T1000 (cell line): ENCODE measurements at regions not wholly inside any gene's neighbourhood (a gene's known extent, or its start where the extent isn't known, plus 50 kb on each side); places are given as distances from the start of the nearest gene placed in this dataset.

Experiments
- DNase-seq: peaks from one replicate; lab custom pipeline; 2025; ENCODE audit warnings: mixed read lengths; lab: John Stamatoyannopoulos, UW

DNA sequence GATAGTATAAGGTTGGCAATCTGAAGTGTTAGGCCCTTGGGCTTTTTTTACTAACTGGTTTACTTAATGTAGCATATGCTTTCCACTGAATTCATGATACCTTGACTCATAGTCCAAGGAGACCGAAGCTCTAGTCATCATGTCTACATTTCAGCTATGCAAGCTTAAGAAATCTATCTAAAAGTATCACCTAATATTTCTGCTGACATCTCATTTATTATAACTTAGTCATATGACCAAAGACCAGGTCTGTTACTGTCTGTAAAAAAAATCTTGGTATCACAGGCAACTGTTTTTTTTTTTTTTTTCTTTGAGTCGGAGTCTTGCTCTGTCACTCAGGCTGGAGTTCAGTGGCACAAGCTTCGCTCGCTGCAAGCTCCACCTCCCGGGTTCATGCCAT, 814.0 kb upstream of the NDST4 start:
- DNase-seq = no peak

DNA sequence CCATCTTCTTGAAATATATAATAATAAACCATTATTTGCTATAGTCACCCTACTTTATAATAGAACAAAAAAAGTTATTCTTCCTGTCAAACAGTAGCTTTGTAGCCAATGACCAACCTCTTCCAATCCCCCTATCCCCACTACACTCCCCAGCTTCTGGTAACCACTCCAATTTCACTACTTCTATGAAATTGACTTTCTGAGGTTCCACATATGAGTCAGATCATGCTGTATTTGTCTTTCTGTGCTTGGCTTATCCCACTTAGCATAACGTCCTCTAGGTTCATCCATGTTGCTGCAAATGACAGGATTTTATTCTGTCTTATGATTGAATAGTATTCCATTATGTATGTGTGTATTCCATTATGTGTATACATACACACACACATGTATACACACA, 809.7 kb upstream of the NDST4 start:
- DNase-seq = no peak

DNA sequence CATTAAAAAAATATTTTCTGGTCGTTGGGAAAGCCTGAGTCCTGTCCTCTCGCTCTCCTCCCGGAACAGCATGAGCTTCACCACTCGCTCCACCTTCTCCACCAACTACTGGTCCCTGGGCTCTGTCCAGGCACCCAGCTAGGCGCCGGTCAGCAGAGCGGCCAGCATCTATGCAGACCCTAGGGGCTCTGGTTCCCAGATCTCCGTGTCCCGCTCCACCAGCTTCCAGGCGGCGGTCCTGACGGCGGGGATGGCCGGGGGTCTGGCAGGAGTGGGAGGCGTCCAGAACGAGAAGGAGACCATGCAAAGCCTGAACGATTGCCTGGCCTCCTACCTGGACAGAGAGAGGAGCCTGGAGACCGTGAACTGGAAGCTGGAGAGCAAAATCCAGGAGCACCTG, 807.2 kb upstream of the NDST4 start:
- no peak for DNase-seq

DNA sequence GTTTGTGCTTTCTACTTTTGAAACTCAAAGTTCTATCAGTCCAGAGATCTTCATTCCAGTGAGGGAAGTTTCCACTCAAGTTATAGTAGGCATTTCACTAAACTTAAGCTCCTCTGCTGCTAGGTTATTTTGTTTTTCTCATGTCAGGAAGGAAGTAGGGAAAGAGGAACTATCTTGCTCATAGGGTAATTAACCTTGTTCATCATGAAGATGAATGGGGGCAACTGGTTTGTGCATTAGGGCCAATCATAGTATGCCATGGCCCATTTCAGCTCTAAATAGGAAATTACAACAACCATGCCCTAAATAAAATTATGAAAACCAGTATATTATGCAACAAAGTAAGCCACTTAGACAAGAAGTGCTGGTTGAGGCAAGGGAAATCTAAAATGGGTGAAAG, 804.7 kb upstream of the NDST4 start:
- no peak for DNase-seq

DNA sequence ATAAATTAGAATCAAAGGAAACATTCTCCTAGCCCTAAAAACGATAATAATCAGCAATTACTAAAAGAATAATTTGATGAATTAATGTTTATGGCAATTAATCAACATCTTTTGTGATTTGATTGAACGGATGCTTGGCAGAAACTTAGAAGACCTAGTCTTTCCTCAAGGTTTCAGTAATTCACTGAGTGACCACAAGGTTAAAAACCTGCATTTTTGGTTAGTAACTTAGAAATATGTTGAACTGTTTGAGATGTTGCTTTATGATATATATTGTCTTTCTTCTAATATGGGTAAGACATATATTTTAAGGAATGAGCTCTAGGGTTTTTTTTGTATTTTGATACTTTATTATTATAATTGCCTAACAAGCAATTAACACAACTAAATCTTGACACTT, 793.0 kb upstream of the NDST4 start:
- no peak for DNase-seq

DNA sequence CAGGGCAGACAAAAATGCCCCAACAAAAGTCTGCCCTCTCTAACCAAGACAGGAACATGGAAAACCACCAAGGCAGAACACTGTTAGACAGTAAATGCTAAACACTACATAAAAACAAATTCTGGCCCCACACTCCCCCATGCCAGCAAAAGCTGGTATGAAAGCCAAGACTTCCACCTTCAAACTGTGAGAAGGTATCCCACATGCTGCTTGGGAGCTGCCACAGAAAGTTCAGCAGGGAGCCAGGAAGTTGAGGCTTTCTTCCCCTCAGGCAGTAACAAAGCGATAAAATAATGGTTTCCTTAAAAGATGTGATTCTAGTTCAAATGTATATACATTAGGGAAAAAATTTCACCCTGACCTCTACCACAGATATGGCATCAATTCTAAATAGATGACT, 770.4 kb upstream of the NDST4 start:
- DNase-seq = no peak

DNA sequence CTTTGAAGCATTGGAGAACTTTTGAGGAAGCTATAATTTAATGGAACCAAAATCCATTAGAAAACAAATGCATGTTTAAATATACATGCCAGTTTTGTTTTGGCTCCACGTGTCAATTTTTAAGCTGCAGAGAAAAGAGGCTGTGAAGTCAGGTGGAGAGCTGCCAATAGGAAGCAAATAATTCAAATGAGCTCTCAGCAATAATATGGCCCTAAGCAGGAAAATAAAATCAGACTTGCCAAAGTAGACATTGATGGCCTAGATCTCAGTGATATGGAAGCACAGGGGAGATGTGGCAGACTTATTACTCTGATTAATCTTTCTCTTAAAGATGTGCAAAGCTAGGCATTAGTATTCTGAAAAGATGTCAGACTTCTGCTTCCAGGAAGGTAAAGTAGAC, 769.8 kb upstream of the NDST4 start:
- no peak for DNase-seq

DNA sequence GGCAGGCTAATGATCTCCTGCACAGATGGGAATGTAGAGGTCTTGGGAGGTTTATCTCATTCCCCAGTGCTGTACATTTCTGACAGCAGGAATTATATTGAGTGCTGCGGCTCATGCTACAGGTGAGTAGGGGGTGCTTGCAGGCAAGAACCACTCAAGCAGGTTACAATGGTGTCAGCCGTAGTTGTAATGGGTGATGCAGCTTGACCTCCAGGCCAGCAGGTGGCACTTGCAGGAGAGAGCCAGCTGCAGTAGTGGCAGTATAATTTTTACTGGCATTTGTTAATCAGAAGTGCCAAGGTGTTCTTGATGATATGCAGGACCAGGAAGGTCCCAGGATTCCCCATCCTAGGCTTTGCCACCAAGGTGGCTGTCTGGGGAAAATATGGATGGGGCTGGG, 759.6 kb upstream of the NDST4 start:
- DNase-seq = no peak

DNA sequence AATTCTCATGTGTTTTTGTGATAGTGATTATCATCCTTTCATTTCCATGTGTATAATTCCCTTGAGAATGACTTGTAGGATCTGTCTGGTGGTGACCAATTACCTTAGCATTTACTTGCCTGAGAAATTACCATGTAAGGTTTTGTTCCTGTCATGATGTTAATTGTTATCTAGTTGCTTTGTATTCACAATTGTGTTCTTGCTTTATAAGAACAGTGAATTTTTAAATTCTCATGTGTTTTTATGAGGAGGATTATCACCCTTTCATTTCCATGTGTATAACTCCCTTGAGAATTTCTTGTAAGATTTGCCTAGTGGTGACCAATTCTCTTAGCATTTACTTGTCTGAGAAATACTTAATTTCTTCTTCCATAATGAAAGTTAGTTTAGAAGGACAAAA, 758.2 kb upstream of the NDST4 start:
- DNase-seq = no peak

DNA sequence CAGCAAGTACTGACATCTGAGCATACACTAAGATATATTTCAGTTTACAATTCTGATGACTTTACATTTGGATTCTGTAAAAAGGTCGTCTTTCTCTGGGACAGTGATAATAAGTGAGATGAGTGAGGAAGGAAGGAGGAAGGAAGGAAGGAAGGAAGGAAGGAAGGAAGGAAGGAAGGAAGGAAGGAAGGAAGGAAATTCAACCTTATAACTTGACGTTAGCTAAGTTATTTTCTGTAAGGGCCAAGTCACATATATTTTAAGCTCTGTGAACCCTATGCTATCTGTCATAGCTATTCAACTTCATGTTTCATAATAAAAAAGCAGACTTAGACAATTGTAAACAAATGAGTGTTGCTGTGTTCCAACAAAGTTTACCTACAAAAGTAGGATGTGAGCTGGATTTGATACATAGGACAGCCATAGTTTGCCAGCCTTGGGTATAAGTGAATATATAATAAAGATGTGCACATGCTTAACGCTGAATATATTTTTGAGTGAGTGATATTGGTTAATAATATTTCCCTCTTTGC, 753.0 kb upstream of the NDST4 start:
- DNase-seq = no peak

DNA sequence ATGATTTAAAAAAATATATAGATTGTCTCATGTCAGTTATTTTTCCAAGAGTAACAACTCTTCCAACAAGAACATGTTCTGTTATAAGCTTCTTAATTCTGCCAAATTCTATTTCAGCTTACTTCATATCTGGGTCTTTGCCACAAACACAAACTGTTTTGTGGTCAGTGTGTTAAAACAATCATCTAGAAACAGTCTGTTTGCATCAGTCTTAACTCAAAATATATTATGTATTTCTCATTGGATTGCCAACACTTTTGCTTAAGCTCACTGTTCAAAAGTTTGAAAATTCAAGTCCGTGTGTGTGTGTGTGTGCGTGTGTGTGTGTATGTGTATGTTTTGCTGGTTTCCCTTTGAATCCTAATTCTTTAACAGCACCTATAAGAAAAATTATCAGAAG, 752.3 kb upstream of the NDST4 start:
- no peak for DNase-seq

DNA sequence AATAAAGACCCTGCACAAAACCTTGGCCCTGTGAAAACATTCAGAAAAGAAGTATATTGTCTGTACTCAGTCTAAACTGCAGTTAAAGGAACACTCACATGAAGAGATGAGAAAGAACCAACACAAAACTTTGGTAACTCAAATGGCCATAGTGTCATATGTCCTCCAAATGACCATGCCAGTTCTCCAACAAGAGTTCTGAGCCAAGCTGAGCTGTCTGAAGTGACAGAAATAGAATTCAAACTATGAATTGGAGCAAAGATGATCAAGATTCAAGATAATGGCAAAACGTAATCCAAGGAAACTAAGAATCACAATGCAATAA, 739.3 kb upstream of the NDST4 start:
- DNase-seq = no peak

DNA sequence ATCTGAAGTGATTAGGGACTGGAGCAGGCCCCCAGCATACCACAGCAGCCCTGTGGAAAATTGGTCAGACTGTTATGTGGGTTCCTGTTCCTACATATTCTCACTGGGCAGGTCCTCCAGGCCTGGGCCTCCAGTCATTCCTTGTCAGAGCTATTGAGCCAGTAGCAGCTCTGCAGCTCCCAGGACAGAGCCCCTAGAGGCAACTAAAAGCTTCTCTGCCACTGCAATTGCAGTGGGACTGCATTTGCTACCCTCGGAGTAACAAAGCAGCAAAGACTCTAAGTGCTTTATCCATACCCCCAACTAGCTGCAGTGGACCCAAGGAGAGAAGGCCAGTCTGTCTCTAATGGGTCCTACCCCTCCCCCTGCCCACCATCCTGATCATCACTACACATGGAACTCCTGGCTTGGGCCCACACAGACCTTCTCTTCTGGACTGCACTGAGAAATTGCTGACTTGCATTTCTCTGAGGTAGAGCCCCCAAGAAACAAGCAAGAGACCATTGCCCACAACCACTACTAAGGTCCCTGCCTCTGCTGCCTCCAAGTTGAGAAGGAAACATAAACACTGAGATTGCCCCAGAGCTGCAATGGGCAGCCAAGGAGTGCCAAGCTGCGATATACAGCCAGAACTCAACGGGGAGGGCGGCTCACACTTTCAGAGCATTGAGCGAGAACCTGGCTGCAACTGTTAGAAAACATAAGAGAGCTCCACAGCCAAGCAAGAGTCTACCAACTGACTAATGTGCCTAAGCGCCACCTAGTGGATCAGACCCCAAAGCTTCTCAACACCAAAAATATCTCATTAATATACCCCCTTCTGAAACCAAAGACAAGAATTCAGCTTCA, 738.7 kb upstream of the NDST4 start:
- DNase-seq = no peak

DNA sequence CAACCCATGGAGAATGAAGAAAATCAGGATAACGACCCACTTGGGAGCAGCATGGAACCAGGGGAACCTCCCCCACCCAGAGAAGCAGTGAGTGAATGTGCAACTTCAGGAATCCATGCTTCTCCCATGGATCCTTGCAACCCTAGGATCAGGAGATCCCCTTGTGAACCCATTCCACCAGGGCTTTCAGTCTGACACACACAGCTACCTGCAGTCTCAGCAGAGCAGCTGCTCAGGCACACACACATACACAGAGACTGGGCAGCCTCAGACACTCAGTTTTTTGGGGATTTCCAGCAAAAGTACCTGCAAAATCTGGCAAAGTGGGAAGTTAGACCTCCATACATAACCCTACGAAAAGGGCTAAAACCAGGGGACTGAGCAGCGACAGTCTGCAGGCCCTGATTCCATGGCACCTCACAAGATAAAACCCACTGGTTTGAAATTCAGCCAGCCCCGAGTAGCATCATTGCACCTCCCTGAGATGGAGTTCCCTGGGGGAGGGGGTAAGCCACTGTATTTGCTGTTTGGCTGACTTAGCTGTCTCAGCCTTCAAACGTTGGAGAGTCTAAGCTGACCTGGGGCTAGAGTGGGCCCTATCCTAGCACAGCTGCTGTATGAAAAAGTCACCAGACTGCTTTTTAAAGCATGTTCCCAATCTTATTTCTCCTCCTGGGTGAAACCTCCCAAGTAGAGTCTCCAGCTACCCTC, 737.5 kb upstream of the NDST4 start:
- no peak for DNase-seq

DNA sequence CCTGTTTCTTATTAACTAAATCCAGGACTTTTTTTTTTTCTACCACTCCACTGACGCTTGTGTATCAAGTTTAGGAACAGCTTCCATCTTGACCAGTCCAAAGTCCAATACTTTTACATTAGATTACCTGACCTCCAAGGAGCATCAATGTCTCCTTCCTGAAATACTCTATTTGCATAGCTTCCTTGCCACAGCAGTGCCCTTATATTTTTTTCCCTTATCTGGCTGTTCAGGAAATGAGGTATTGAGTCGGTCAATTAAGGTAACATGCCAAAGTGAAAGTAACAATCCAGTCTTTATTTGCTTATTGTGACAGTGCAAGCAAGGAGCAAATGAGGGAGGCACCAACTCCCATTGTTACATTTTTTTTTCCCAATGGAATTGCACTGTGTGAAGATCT, 730.8 kb upstream of the NDST4 start:
- no peak for DNase-seq

DNA sequence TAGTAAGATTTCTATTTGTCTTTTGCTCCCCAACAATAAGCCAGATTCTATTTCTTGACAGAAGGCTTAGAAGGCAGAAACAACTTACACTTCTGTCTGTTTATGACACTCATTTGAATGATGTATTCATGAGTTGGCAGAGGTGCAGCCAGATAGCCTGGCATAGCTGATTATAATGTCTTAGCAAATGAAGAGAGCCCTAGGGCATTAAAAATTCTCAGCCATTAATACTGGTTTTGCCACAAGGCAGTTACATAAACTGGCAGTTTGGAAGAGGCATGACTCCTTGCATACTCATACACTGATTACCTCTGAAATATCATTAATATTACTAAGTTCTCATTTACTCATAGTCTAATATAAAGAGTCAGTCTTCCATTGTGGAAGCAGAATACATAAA, 728.5 kb upstream of the NDST4 start:
- DNase-seq = peak; percentile 9

DNA sequence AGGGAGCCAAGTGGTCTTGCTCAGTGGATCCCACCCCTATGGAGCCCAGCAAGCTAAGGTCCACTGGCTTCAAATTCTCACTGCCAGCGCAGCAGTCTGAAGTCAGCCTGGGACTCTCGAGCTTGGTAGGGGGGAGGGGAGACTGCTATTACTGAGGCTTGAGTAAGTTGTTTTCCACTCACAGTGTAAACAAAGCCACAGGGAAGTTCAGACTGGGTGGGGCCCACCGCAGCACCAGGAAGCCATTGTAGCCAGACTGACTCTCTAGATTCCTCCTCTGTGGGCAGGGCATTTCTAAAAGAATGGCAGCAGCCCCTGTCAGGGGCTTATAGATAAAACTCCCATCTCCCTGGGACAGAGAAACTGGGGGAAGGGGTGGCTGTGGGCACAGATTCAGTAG, 721.0 kb upstream of the NDST4 start:
- DNase-seq = no peak

DNA sequence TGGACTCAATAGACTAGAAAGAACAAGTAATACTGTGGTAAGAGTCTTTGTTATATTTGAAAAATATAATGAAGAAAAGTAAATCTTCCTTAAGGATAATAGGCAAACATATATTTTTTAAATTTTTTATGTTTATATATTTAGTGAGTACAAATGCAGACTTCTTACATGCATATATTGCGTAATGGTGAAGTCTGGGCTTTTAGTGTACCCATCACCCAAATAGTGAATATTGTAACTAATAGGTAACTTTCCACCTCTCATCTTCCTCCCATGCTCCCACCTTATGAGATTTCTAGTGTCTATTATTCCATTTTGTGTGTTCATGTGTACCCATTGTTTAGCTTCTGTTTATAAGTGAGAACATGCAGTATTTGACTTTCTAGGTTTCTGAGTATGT, 711.2 kb upstream of the NDST4 start:
- no peak for DNase-seq

DNA sequence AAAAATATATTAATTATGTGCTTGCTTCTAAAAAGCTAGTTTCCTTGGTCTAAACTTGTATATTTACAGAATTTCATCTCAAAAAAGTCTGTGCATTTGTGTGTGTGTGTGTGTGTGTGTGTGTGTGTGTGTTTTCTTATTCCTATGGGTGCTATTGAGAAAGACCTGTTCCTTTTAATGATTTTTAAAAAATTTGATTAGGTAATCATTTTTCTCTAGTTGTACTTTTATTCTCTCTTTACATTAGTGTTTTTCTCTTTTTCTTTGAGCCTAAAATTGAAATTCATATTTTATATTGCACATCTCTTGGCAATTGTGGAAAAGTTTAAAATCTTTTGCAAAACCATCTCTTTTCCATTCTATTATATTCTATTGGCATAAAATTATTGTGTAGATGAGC, 690.4 kb upstream of the NDST4 start:
- no peak for DNase-seq

DNA sequence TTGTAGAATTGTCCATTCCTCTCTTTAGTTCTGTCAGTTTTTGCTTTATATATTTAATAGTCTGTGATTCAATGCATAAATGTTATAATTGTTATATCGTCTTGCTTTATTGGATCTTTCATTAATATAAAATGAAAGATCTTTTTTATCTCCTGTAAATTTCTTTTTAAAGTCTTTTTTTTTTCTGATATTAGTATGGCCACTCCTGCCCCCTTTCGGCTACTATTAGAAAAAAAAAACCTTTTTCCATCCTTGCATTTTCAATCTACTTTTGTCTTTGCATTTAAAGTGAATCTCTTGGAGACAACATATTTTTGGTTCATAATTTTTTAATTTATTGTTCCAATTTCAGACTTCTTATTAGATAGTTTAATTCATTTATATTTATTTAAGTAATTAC, 677.4 kb upstream of the NDST4 start:
- no peak for DNase-seq

DNA sequence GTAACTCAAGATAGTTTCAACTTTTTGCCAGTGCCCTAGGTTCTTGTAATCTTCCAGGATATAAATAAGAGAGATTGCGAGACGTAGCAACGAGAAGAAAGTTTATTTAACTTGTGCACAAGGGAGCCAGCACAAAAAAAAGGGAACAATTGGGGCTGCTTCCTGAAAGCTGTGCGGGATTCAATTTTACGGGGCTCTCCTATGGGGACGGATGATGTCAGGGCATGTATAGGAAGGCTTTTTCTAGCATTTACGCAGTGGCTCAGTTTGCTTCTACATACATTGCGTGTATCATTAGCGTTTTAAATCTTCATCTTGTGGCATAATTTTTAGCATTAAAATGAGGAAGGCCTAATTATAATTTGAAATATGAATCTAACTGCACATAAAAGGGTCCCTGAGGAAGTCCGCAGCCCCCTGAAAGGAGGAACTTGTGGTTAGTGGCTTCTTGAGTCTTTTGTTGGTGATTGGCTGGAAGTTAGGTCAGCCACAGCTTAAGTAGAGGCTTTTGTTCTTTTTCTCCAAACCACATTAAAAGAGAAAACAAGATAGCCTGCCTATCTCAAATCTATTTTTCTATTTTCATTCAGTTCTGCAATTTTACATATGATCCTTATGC, 668.2 kb upstream of the NDST4 start:
- DNase-seq = no peak

DNA sequence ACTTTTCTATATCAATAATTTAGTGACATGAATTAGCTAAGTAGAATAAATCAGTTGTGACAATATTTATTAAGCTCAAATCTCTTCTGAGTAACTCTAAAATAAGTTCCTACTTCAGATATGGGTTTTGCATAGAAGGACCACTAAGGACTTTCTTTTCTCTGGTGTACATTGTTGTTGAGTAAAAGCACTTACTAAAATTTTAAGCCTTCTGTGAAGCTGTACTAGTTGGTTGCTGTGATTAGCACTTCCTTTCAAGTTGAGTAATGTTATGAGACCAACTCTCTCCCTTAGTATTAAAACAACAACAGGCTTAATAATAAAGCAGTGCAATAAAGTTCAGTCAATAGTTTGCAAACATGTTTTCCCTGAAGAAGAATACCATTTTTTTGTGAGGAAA, 667.4 kb upstream of the NDST4 start:
- no peak for DNase-seq

DNA sequence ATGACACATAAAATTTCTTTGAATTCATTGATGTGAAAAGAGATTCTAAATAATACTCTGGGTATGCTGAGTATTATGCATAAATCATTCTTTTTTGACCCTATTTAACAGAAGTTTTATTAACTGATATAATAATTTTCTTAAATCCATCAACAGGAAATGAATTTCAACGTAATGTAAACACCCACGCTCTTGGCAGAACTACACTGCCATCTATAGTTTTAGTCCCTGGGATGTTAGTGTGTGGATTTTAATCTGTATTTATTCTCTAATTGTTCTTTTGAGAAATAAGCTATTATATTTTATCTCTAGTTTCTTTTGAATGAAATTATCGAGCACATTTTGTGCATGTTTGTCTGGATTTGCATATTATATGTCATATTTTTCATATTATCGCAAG, 666.8 kb upstream of the NDST4 start:
- DNase-seq = no peak
